ENCODE measurements at regions not wholly inside any gene's neighbourhood (a gene's known extent, or its start where the extent isn't known, plus 50 kb on each side); places are given as distances from the start of the nearest gene placed in this dataset.

DNA sequence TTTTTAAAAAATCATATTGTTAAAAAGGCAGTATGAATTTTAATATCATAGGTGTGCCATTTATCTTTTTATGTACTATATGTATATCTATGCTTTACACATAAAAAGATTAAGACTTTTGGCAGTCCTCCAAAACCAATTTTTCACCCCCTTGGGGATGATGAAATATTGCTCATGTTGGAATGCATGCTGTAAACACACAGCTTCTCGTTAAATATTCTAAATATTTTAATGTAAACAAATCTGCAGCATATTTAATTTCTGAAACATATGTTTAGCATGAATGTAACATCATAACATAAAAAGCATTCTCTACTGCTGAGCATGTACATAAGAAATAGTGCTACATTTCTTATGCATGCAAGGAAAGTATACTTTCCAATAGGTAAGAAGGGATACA is 484.3 kb upstream of the LRATD1 start:
- TF ChIP-seq, protein P1, sequence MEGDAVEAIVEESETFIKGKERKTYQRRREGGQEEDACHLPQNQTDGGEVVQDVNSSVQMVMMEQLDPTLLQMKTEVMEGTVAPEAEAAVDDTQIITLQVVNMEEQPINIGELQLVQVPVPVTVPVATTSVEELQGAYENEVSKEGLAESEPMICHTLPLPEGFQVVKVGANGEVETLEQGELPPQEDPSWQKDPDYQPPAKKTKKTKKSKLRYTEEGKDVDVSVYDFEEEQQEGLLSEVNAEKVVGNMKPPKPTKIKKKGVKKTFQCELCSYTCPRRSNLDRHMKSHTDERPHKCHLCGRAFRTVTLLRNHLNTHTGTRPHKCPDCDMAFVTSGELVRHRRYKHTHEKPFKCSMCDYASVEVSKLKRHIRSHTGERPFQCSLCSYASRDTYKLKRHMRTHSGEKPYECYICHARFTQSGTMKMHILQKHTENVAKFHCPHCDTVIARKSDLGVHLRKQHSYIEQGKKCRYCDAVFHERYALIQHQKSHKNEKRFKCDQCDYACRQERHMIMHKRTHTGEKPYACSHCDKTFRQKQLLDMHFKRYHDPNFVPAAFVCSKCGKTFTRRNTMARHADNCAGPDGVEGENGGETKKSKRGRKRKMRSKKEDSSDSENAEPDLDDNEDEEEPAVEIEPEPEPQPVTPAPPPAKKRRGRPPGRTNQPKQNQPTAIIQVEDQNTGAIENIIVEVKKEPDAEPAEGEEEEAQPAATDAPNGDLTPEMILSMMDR (IDR thresholded peaks at IDR 0.05): no peak
- TF ChIP-seq POLR2A (IDR thresholded peaks at IDR 0.05): no peak

All from vagina (tissue), 2 donors.